GM23338 (cell line): ENCODE measurements at regions not wholly inside any gene's neighbourhood (a gene's known extent, or its start where the extent isn't known, plus 50 kb on each side); places are given as distances from the start of the nearest gene placed in this dataset.
"Not testable (repeated sequence)": the region's sequence is repeated elsewhere in the genome, so short reads cannot be mapped to it uniquely, and the experiment has no call there.

Experiments
- ATAC-seq: fragments of 200-7000 bp; cut with Tn5 transposase; 3 replicates; pipeline ENCODE4 v1.9.1; 2020
- DNase-seq: peaks from one replicate; pipeline ENCODE4 v3.0.0-alpha.2; 2015; ENCODE audit warnings: low spot score
- H2AFZ ChIP-seq: fragments of 200-600 bp; sonication (generic); 2 replicates; pipeline ENCODE4 v1.8.0; 2016; ENCODE audit warnings: antibody characterized with exemption, mild to moderate bottlenecking, moderate library complexity
- H3F3A ChIP-seq: fragments of 200-600 bp; sonication (generic); replicated peaks from 2 replicates; pipeline ENCODE4 v1.8.0; 2017; ENCODE audit warnings: antibody characterized with exemption, mixed run types, low read depth
- H3K27ac ChIP-seq: fragments of 200-600 bp; sonication (generic); 2 replicates; pipeline ENCODE4 v1.6.1; 2016; ENCODE audit warnings: low read depth
- H3K27me3 ChIP-seq: fragments of 200-600 bp; sonication (generic); 2 replicates; pipeline ENCODE4 v1.8.0; 2016; ENCODE audit warnings: mild to moderate bottlenecking, mixed run types, moderate library complexity; ENCODE audit not compliant: insufficient read depth
- H3K36me3 ChIP-seq: fragments of 200-600 bp; sonication (generic); 2 replicates; pipeline ENCODE4 v1.8.0; 2016; ENCODE audit warnings: mild to moderate bottlenecking; ENCODE audit not compliant: insufficient read depth
- H3K4me1 ChIP-seq: fragments of 200-600 bp; sonication (generic); 2 replicates; pipeline ENCODE4 v1.8.0; 2016; ENCODE audit warnings: mild to moderate bottlenecking, moderate library complexity; ENCODE audit not compliant: insufficient read depth
- H3K4me2 ChIP-seq: fragments of 200-600 bp; sonication (generic); 2 replicates; pipeline ENCODE4 v1.7.1; 2017; ENCODE audit warnings: mixed run types
- H3K4me3 ChIP-seq: fragments of 200-600 bp; sonication (generic); 2 replicates; pipeline ENCODE4 v1.6.1; 2016; ENCODE audit warnings: mixed run types
- H3K79me2 ChIP-seq: fragments of 200-600 bp; sonication (generic); replicated peaks from 2 replicates; pipeline ENCODE4 v1.8.0; 2017; ENCODE audit warnings: mild to moderate bottlenecking; ENCODE audit not compliant: insufficient read depth
- H3K9me2 ChIP-seq: fragments of 200-600 bp; sonication (generic); 2 replicates; pipeline ENCODE4 v1.8.0; 2017; ENCODE audit not compliant: insufficient read depth
- H4K20me1 ChIP-seq: fragments of 200-600 bp; sonication (generic); replicated peaks from 2 replicates; pipeline ENCODE4 v1.8.0; 2017; ENCODE audit warnings: mild to moderate bottlenecking; ENCODE audit not compliant: insufficient read depth
- H3K27ac Mint-ChIP-seq: 2 replicates; pipeline ENCODE4 v1.8.0; 2020; ENCODE audit warnings: inconsistent platforms, mild to moderate bottlenecking, moderate library complexity, mixed read lengths
- H3K27me3 Mint-ChIP-seq: 3 replicates; pipeline ENCODE4 v1.8.0; 2022; ENCODE audit warnings: low read depth, mild to moderate bottlenecking, moderate library complexity, mixed read lengths, inconsistent platforms; ENCODE audit not compliant: insufficient read depth, poor library complexity
- H3K36me3 Mint-ChIP-seq: 3 replicates; pipeline ENCODE4 v1.8.0; 2021; ENCODE audit warnings: low read depth, mild to moderate bottlenecking, inconsistent platforms, moderate library complexity, mixed read lengths
- H3K4me1 Mint-ChIP-seq: 3 replicates; pipeline ENCODE4 v1.8.0; 2020; ENCODE audit warnings: mild to moderate bottlenecking, inconsistent platforms, mixed read lengths
- H3K4me3 Mint-ChIP-seq: 3 replicates; pipeline ENCODE4 v1.8.0; 2021; ENCODE audit warnings: moderate library complexity, mild to moderate bottlenecking, inconsistent platforms, mixed read lengths
- H3K9me3 Mint-ChIP-seq: 3 replicates; pipeline ENCODE4 v1.8.0; 2020; ENCODE audit warnings: moderate library complexity, mild to moderate bottlenecking, inconsistent platforms, mixed read lengths
- CTCF ChIP-seq, 2 experiments: fragments of 200-600 bp in 1 of 2; sonication (generic) in 1 of 2; conservative IDR thresholded peaks; 2 replicates each; pipeline versions ENCODE4 v1.5.1 to v1.6.1; 2016 to 2017; ENCODE audit warnings: antibody characterized with exemption in 2 of 2, low read depth in 2 of 2, mild to moderate bottlenecking in 2 of 2, moderate library complexity in 1 of 2

DNA sequence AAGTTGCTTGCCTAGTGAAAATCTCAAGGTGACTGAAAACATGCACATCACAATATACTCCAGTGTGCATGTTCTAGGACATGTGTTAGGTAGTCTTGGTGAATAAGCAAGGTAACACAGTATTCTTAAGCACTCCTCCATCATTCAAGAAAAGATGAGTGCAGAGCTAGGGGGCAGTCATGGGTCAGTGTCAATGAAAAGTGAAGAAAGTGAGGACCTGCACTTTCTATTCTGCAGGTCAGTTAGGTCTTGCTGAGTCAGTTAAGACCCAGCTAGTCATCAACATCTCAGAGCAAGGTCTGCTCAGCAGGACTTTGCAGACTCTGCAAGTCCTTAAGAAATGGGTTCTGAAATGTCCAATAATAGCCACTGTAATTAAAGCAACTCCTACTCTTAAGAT lies 754.1 kb downstream of the TTLL7 start:
- not testable (repeated sequence) for H3F3A ChIP-seq, H2AFZ ChIP-seq, H3K79me2 ChIP-seq, H3K4me1 ChIP-seq, H3K4me1 Mint-ChIP-seq, H3K27me3 ChIP-seq, H3K36me3 ChIP-seq, H3K36me3 Mint-ChIP-seq, H4K20me1 ChIP-seq, H3K27me3 Mint-ChIP-seq, H3K4me3 ChIP-seq, H3K9me3 Mint-ChIP-seq, H3K27ac Mint-ChIP-seq, H3K4me2 ChIP-seq, H3K27ac ChIP-seq, H3K4me3 Mint-ChIP-seq, H3K9me2 ChIP-seq
- ATAC-seq (peak; percentile 45; the same call in 1 of the 3 replicates), DNase-seq (peak; percentile 24)
- TF ChIP-seq CTCF (conservative IDR thresholded peaks at IDR 0.05; ENCODE audit: low read depth in 2 of 2) = peak; percentile 20 to 50; a peak in 3 of 4 replicates

DNA sequence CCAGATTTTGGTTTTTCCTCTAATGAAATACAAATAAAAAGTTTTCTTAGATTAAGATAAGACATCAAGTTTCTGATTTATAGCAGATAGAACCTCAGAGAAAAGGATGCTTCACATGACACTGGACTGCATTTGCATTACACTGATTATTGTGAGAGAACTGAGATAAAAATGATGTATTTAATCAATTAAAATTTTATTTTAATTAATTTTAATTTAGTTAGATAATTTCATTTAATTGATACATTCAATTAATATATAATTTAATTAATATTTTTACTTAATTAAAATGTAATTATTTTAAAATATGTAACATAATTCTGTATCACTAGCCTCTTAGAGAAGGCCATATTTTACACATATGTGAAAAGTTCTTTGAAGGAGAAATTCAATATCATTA lies 759.4 kb downstream of the TTLL7 start:
- not testable (repeated sequence) for H3K4me1 Mint-ChIP-seq, ATAC-seq, H3K9me3 Mint-ChIP-seq, H3K27me3 ChIP-seq, H3K4me3 ChIP-seq, H3K27me3 Mint-ChIP-seq, H3K36me3 ChIP-seq, H3K4me1 ChIP-seq, H3K36me3 Mint-ChIP-seq, H3F3A ChIP-seq, H3K27ac Mint-ChIP-seq, H3K4me2 ChIP-seq, H4K20me1 ChIP-seq, H3K9me2 ChIP-seq, H3K4me3 Mint-ChIP-seq, DNase-seq, H3K79me2 ChIP-seq, H2AFZ ChIP-seq, H3K27ac ChIP-seq

DNA sequence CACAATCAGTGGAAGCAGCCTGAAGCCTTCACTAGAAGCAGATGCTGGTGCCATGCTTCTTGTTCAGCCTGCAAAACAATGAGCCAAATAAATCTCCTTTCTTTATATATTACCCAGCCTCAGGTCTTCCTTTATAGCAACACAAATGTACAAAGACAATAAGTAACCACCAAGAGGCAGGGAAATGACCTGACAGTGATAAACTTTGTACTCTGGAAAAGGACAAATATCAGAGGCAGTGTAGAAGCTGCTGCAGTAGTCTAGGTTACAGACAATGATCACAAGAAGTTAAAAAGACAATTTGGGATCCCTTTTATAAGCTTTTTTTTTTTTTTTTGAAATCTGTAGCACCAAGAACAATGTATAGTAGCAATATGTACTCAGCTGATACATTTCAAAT lies 760.3 kb downstream of the TTLL7 start:
- not testable (repeated sequence) for H3K27me3 ChIP-seq, H3K4me3 Mint-ChIP-seq, H3K4me1 Mint-ChIP-seq, H3K4me2 ChIP-seq, H2AFZ ChIP-seq, H3K4me1 ChIP-seq, H3K27me3 Mint-ChIP-seq, H3F3A ChIP-seq, H3K27ac ChIP-seq, H4K20me1 ChIP-seq, H3K36me3 ChIP-seq, H3K79me2 ChIP-seq, H3K9me2 ChIP-seq, ATAC-seq, H3K4me3 ChIP-seq, H3K36me3 Mint-ChIP-seq, H3K9me3 Mint-ChIP-seq, DNase-seq, H3K27ac Mint-ChIP-seq

GRCh38 chr1:83219788-83220187 lies 779.1 kb downstream of the TTLL7 start:
- H3K4me3 ChIP-seq, H3K79me2 ChIP-seq, H4K20me1 ChIP-seq, H3K27ac Mint-ChIP-seq, H3K9me3 Mint-ChIP-seq, H2AFZ ChIP-seq, H3K4me2 ChIP-seq, H3K36me3 ChIP-seq, H3K4me3 Mint-ChIP-seq, DNase-seq, H3K36me3 Mint-ChIP-seq, H3K27me3 ChIP-seq, ATAC-seq, H3F3A ChIP-seq, H3K27ac ChIP-seq, H3K27me3 Mint-ChIP-seq, H3K9me2 ChIP-seq: not testable (repeated sequence)
- peaks cover 20% of the 10 kb centered on the region for H3K4me1 Mint-ChIP-seq
- H3K4me1 ChIP-seq = peaks cover 17% of the 10 kb centered on the region

DNA sequence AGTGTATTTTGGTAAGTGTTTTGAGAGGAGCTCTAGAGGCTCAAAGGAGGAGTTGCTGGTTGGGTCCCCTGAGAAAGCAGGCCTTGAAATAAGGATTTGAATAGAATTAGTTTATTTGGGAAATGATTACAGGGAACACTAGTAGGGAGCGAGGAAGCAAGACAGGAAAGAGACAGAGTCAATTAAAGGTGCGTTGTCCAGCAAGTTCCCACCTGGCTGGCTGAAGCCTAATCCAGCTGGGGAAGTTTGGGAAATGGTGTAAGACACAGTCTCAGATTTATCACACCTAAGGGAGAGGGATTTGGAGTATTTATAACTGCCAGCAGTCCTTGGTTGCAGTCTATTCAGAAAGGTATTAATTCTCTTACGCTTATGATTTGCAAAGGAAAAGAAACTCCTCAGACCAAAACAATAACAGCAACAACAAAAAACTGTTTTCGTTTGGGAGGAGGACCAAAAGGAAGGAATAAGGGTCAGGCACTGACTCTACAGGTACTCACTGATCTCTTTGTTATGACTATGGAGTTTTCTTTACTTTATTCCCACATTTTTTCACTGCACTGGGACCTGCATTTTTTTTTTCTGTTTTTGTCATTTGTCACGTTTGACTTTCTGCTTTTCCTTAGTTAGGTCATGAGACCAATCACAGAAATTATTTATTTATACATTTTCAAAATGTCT lies 780.8 kb downstream of the TTLL7 start:
- peaks cover 20% of the 10 kb centered on the region for H3K4me1 Mint-ChIP-seq
- H3K27ac Mint-ChIP-seq = peak overlapping the region; percentile 75
- Histone ChIP-seq H2AFZ (0 out of 2 replicates have a peak overlapping the region, but pooled peaks have one; percentile 39), H3K4me1 (peaks cover 17% of the 10 kb centered on the region), H3K27ac (peak overlapping the region; percentile 66), H3K4me2 (peak overlapping the region; percentile 37)
- ATAC-seq (peak; percentile 68), DNase-seq (peak; percentile 4)
- H3K9me2 ChIP-seq, H3K79me2 ChIP-seq, H3K36me3 ChIP-seq, H4K20me1 ChIP-seq, H3K4me3 ChIP-seq, H3K4me3 Mint-ChIP-seq, H3K36me3 Mint-ChIP-seq, H3F3A ChIP-seq, H3K9me3 Mint-ChIP-seq, H3K27me3 Mint-ChIP-seq, H3K27me3 ChIP-seq: not testable (repeated sequence)

GRCh38 chr1:83214317-83214716 lies 784.6 kb downstream of the TTLL7 start:
- H3K4me1 ChIP-seq = peaks cover 17% of the 10 kb centered on the region
- H3K27ac Mint-ChIP-seq, H3K27ac ChIP-seq, H3F3A ChIP-seq, ATAC-seq, H3K79me2 ChIP-seq, H3K27me3 ChIP-seq, H3K4me2 ChIP-seq, H2AFZ ChIP-seq, H3K4me3 ChIP-seq, H3K9me2 ChIP-seq, H3K36me3 Mint-ChIP-seq, H3K9me3 Mint-ChIP-seq, H4K20me1 ChIP-seq, H3K4me3 Mint-ChIP-seq, H3K27me3 Mint-ChIP-seq, DNase-seq, H3K36me3 ChIP-seq: not testable (repeated sequence)
- H3K4me1 Mint-ChIP-seq = peaks cover 22% of the 10 kb centered on the region
